Endothelial cell of umbilical vein (primary cell): ENCODE measurements at regions not wholly inside any gene's neighbourhood (a gene's known extent, or its start where the extent isn't known, plus 50 kb on each side); places are given as distances from the start of the nearest gene placed in this dataset.

Source experiments
- BruUV-seq: library from RNA; stranded (reverse); fragments of 400-500 nt; replicated peaks from 2 replicates; lab custom pipeline; 2021; lab: Mats Ljungman, UMichigan
- CTCF ChIA-PET: fragments of 300-600, 350-600 bp; sonication (Branson Sonifier 250); formaldehyde crosslinking; loops from one replicate; lab custom pipeline; 2021; ENCODE audit warnings: antibody characterized with exemption, inconsistent platforms; lab: Charles Lee
- POLR2A ChIA-PET: fragments of 300-600, 350-600 bp; sonication (Branson Sonifier 250); formaldehyde crosslinking; loops from one replicate; lab custom pipeline; 2021; ENCODE audit warnings: antibody characterized with exemption, inconsistent platforms; lab: Charles Lee
- DNase-seq: peaks from one replicate; pipeline ENCODE4 v3.0.0-alpha.2; 2011; ENCODE audit warnings: low read depth, low spot score
- FAIRE-seq: peaks from 2 replicates; lab custom pipeline; 2011; peaks lifted over from hg19 to GRCh38; lab: Jason Lieb, UNC
- H2AFZ ChIP-seq: 2 replicates; pipeline ENCODE4 v1.6.0; 2012; ENCODE audit warnings: low read depth, low read length, control low read depth, inconsistent platforms
- H3K27ac ChIP-seq: 2 replicates; pipeline ENCODE4 v1.5.1; 2011; ENCODE audit warnings: low read depth, mild to moderate bottlenecking, control low read depth, low read length, moderate library complexity; ENCODE audit not compliant: insufficient read depth
- H3K27me3 ChIP-seq, 2 experiments: 2 replicates each; pipeline versions ENCODE4 v1.6.0 to v1.6.1; 2011; ENCODE audit warnings: low read length in 2 of 2, mixed read lengths in 1 of 2; ENCODE audit not compliant: control insufficient read depth in 2 of 2, insufficient read depth in 2 of 2
- H3K36me3 ChIP-seq, 2 experiments: 2 replicates in 1 of 2; 3 replicates in 1 of 2; pipeline ENCODE4 v1.5.1; 2011; ENCODE audit warnings: low read length in 2 of 2, mild to moderate bottlenecking in 1 of 2, moderate library complexity in 1 of 2; ENCODE audit not compliant: control insufficient read depth in 2 of 2, insufficient read depth in 2 of 2; ENCODE audit errors: extremely low read depth in 1 of 2
- H3K4me1 ChIP-seq: 3 replicates; pipeline ENCODE4 v1.5.1; 2011; ENCODE audit warnings: mild to moderate bottlenecking, low read length; ENCODE audit not compliant: control insufficient read depth, insufficient read depth; ENCODE audit errors: extremely low read depth
- H3K4me2 ChIP-seq: 2 replicates; pipeline ENCODE4 v1.6.1; 2011; ENCODE audit warnings: low read length, control low read depth, mixed read lengths; ENCODE audit not compliant: insufficient read depth
- H3K4me3 ChIP-seq, 3 experiments: fragments of 200-600 bp in 1 of 3; sonication (generic), shearing (Covaris generic) in 1 of 3; replicated peaks in 1 of 3; 2 replicates each; pipeline ENCODE4 v1.5.1; 2011 to 2016; ENCODE audit warnings: control low read depth in 3 of 3, low read length in 3 of 3, mild to moderate bottlenecking in 2 of 3, inconsistent platforms in 1 of 3, low read depth in 1 of 3, moderate library complexity in 1 of 3; ENCODE audit not compliant: insufficient read depth in 1 of 3
- H3K79me2 ChIP-seq: 2 replicates; pipeline ENCODE4 v1.6.0; 2012; ENCODE audit warnings: low read length, inconsistent platforms; ENCODE audit not compliant: control insufficient read depth, insufficient read depth
- H3K9ac ChIP-seq: replicated peaks from 2 replicates; pipeline ENCODE3; 2011; ENCODE audit warnings: low read length, control low read depth; ENCODE audit not compliant: insufficient read depth; ENCODE audit errors: extremely low read depth
- H3K9me1 ChIP-seq: replicated peaks from 3 replicates; pipeline ENCODE4 v1.6.0; 2011; ENCODE audit warnings: mild to moderate bottlenecking, low read length; ENCODE audit not compliant: control insufficient read depth, insufficient read depth; ENCODE audit errors: extremely low read depth
- H3K9me3 ChIP-seq: replicated peaks from 2 replicates; pipeline ENCODE4 v1.5.1; 2012; ENCODE audit warnings: low read length, inconsistent platforms; ENCODE audit not compliant: control insufficient read depth, insufficient read depth
- H4K20me1 ChIP-seq: replicated peaks from 2 replicates; pipeline ENCODE3; 2011; ENCODE audit warnings: mild to moderate bottlenecking, low read length; ENCODE audit not compliant: control insufficient read depth, insufficient read depth; ENCODE audit errors: extremely low read depth
- CTCF ChIP-seq, 2 donors: IDR thresholded peaks; 1 replicate in 1 of 2; 2 replicates in 1 of 2; pipeline ENCODE4 v1.5.1; 2011; ENCODE audit warnings: low read length in 2 of 2, mild to moderate bottlenecking in 2 of 2, moderate library complexity in 2 of 2, control low read depth in 1 of 2, inconsistent platforms in 1 of 2, low read depth in 1 of 2; ENCODE audit not compliant: insufficient read depth in 1 of 2; ENCODE audit errors: extremely low read depth in 1 of 2
- EZH2 ChIP-seq: IDR thresholded peaks from 2 replicates; pipeline ENCODE4 v1.6.1; 2012; ENCODE audit warnings: borderline replicate concordance, low read depth, mild to moderate bottlenecking, moderate library complexity, low read length, inconsistent platforms; ENCODE audit not compliant: severe bottlenecking
- FOS ChIP-seq: IDR thresholded peaks from 2 replicates; pipeline ENCODE4 v1.6.1; 2011; ENCODE audit warnings: mild to moderate bottlenecking, low read length, moderate library complexity, borderline replicate concordance; ENCODE audit not compliant: insufficient read depth
- GATA2 ChIP-seq: IDR thresholded peaks from 2 replicates; pipeline ENCODE4 v1.7.0; 2011; ENCODE audit warnings: low read depth, mild to moderate bottlenecking, moderate library complexity, mixed read lengths, low read length; ENCODE audit not compliant: insufficient read length, insufficient read depth
- JUN ChIP-seq: IDR thresholded peaks from 2 replicates; pipeline ENCODE4 v1.6.1; 2011; ENCODE audit warnings: borderline replicate concordance, low read depth; ENCODE audit not compliant: insufficient read length, insufficient read depth
- MAX ChIP-seq: IDR thresholded peaks from 2 replicates; pipeline ENCODE4 v1.6.1; 2011; ENCODE audit not compliant: insufficient read depth, insufficient read length
- MYC ChIP-seq: IDR thresholded peaks from one replicate; pipeline ENCODE4 v1.6.1; 2011; ENCODE audit warnings: mild to moderate bottlenecking, low read depth, low read length
- POLR2A ChIP-seq: IDR thresholded peaks from 2 replicates; pipeline ENCODE4 v1.6.1; 2012; ENCODE audit warnings: low read depth, mild to moderate bottlenecking, control low read depth, low read length
- POLR2AphosphoS5 ChIP-seq: IDR thresholded peaks from 2 replicates; pipeline ENCODE4 v1.6.1; 2012; ENCODE audit warnings: low read depth, mild to moderate bottlenecking, control low read depth, low read length, moderate library complexity; ENCODE audit not compliant: insufficient read depth
- dilution Hi-C: fragments of 300-500 bp; cut with MboI; formaldehyde crosslinking; loops from one replicate; pipeline ENCODE4 v1.15.0; 2019; ENCODE audit warnings: low sequenced_read_pairs; ENCODE audit not compliant: extremely low pct_ligation_motif_present
- intact Hi-C: fragments of 100-400 bp; cut with micrococcal nuclease; formaldehyde crosslinking; loops from one replicate; pipeline ENCODE4 v1.10.0; 2022

- H3K9ac ChIP-seq: no peak overlapping the region
- CTCF ChIA-PET: no interaction called here
- intact Hi-C loops (no loop called here), dilution Hi-C loops (no loop called here)
- no peaks in the 10 kb centered on the region for H4K20me1 ChIP-seq
- H3K4me1 ChIP-seq: no peaks in the 10 kb centered on the region
- POLR2A ChIA-PET: no interaction called here
- H3K79me2 ChIP-seq: no peaks in the 10 kb centered on the region
- DNase-seq (no peak), FAIRE-seq (no peak)
- H3K4me2 ChIP-seq: no peak overlapping the region
- H2AFZ ChIP-seq: no peak overlapping the region
- no peaks in the 10 kb centered on the region for H3K27me3 ChIP-seq
- no peaks in the 10 kb centered on the region for H3K9me3 ChIP-seq
- no peak overlapping the region for H3K27ac ChIP-seq
- H3K36me3 ChIP-seq: no peaks in the 10 kb centered on the region
- no peaks in the 10 kb centered on the region for H3K9me1 ChIP-seq
- no TSS peak for BruUV-seq
- no peak overlapping the region for H3K4me3 ChIP-seq
- TF ChIP-seq EZH2 (no peak), MAX (no peak), FOS (no peak), MYC (no peak), POLR2AphosphoS5 (no peak), POLR2A (no peak), JUN (no peak), CTCF (IDR thresholded peaks at IDR 0.05; ENCODE audit: extremely low read depth in 1 of 2, insufficient read depth in 1 of 2, low read depth in 1 of 2, low read length in 2 of 2) (no peak), GATA2 (no peak)
Observed at GRCh38 chr7:125147047-125147446, 217.4 kb upstream of the POT1 start.
